Neural cell (in vitro differentiated cells): ENCODE measurements at regions not wholly inside any gene's neighbourhood (a gene's known extent, or its start where the extent isn't known, plus 50 kb on each side); places are given as distances from the start of the nearest gene placed in this dataset.

Experiments
- H2AFZ ChIP-seq: fragments of 200-600, 300-800 bp; sonication (generic), shearing (Covaris generic); 2 replicates; pipeline ENCODE4 v1.6.0; 2014; ENCODE audit warnings: low read depth, mild to moderate bottlenecking, antibody characterized with exemption, low read length, moderate library complexity
- H3F3A ChIP-seq: fragments of 200-600 bp; shearing (Covaris generic); 2 replicates; pipeline ENCODE4 v1.6.1; 2016; ENCODE audit warnings: mild to moderate bottlenecking, moderate library complexity, mixed read lengths, antibody characterized with exemption, low read length; ENCODE audit not compliant: insufficient read depth, poor library complexity, severe bottlenecking
- H3K27ac ChIP-seq: fragments of 200-600, 300-800 bp; sonication (generic), shearing (Covaris generic); 2 replicates; pipeline ENCODE4 v1.5.1; 2014; ENCODE audit warnings: mild to moderate bottlenecking, low read length, moderate library complexity
- H3K27me3 ChIP-seq: fragments of 300-800, 200-600 bp; sonication (generic), shearing (Covaris generic); 2 replicates; pipeline ENCODE4 v1.6.0; 2014; ENCODE audit warnings: mild to moderate bottlenecking, low read depth, low read length, moderate library complexity; ENCODE audit not compliant: insufficient read depth
- H3K36me3 ChIP-seq: fragments of 300-800, 200-600 bp; sonication (generic), shearing (Covaris generic); 2 replicates; pipeline ENCODE4 v1.5.1; 2014; ENCODE audit warnings: mild to moderate bottlenecking, antibody characterized with exemption, low read length, moderate library complexity; ENCODE audit not compliant: insufficient read depth
- H3K4me2 ChIP-seq: fragments of 300-800, 200-600 bp; sonication (generic), shearing (Covaris generic); 2 replicates; pipeline ENCODE4 v1.6.0; 2014; ENCODE audit warnings: mild to moderate bottlenecking, low read length
- H3K4me3 ChIP-seq: fragments of 300-800, 200-600 bp; sonication (generic), shearing (Covaris generic); 2 replicates; pipeline ENCODE4 v1.5.1; 2014; ENCODE audit warnings: mild to moderate bottlenecking, low read length, moderate library complexity
- H3K79me2 ChIP-seq: fragments of 200-600 bp; shearing (Covaris generic); replicated peaks from 2 replicates; pipeline ENCODE4 v1.6.0; 2014; ENCODE audit warnings: mild to moderate bottlenecking, low read length, moderate library complexity; ENCODE audit not compliant: insufficient read depth
- H3K9ac ChIP-seq: fragments of 300-800, 200-600 bp; sonication (generic), shearing (Covaris generic); 2 replicates; pipeline ENCODE4 v1.6.1; 2016; ENCODE audit warnings: mild to moderate bottlenecking, low read length, mixed read lengths
- H3K9me2 ChIP-seq: fragments of 200-600 bp; shearing (Covaris generic); 2 replicates; pipeline ENCODE4 v1.6.1; 2016; ENCODE audit warnings: mild to moderate bottlenecking, low read length, mixed read lengths; ENCODE audit not compliant: insufficient read depth
- H3K9me3 ChIP-seq: fragments of 200-600, 300-800 bp; sonication (generic), shearing (Covaris generic); 2 replicates; pipeline ENCODE4 v1.6.1; 2016; ENCODE audit warnings: mild to moderate bottlenecking, mixed run types, low read length, moderate library complexity, mixed read lengths
- H4K20me1 ChIP-seq: fragments of 200-600 bp; shearing (Covaris generic); 2 replicates; pipeline ENCODE4 v1.6.1; 2016; ENCODE audit warnings: mild to moderate bottlenecking, mixed run types; ENCODE audit not compliant: insufficient read depth
- CTCF ChIP-seq: fragments of 450-650 bp; IDR thresholded peaks from 2 replicates; pipeline ENCODE4 v1.5.1; 2014; ENCODE audit warnings: antibody characterized with exemption, mild to moderate bottlenecking, moderate library complexity; ENCODE audit not compliant: poor library complexity, severe bottlenecking
- EP300 ChIP-seq: fragments of 450-650 bp; conservative IDR thresholded peaks from 2 replicates; pipeline ENCODE4 v1.6.1; 2014; ENCODE audit warnings: antibody characterized with exemption, mild to moderate bottlenecking, moderate library complexity; ENCODE audit not compliant: poor library complexity, severe bottlenecking
- EZH2 ChIP-seq: fragments of 200-600, 300-800 bp; shearing (Covaris generic), sonication (generic); IDR thresholded peaks from 2 replicates; pipeline ENCODE4 v1.6.1; 2014; ENCODE audit warnings: antibody characterized with exemption, low read length, borderline replicate concordance, mild to moderate bottlenecking; ENCODE audit not compliant: insufficient read depth, poor library complexity, severe bottlenecking
- MXI1 ChIP-seq: fragments of 450-650 bp; conservative IDR thresholded peaks from 2 replicates; pipeline ENCODE4 v1.6.1; 2014; ENCODE audit warnings: antibody characterized with exemption, mild to moderate bottlenecking; ENCODE audit not compliant: poor library complexity, severe bottlenecking
- POLR2AphosphoS5 ChIP-seq: IDR thresholded peaks from 2 replicates; pipeline ENCODE4 v1.6.1; 2012
- RAD21 ChIP-seq: fragments of 450-650 bp; conservative IDR thresholded peaks from 2 replicates; pipeline ENCODE4 v1.6.1; 2014; ENCODE audit warnings: antibody characterized with exemption, mild to moderate bottlenecking, moderate library complexity
- REST ChIP-seq: IDR thresholded peaks from 2 replicates; pipeline ENCODE4 v1.6.1; 2012; ENCODE audit warnings: borderline replicate concordance
- SMC3 ChIP-seq: fragments of 450-650 bp; conservative IDR thresholded peaks from 2 replicates; pipeline ENCODE4 v1.6.1; 2014; ENCODE audit warnings: antibody characterized with exemption, mild to moderate bottlenecking, moderate library complexity; ENCODE audit not compliant: poor library complexity
- TAF1 ChIP-seq: IDR thresholded peaks from 2 replicates; pipeline ENCODE4 v1.6.1; 2012; ENCODE audit warnings: low read depth

- Histone ChIP-seq H3K27ac (no peak overlapping the region), H2AFZ (no peak overlapping the region), H3K9me3 (no peaks in the 10 kb centered on the region), H3K9ac (no peak overlapping the region), H3F3A (no peaks in the 10 kb centered on the region), H4K20me1 (no peaks in the 10 kb centered on the region), H3K79me2 (no peaks in the 10 kb centered on the region), H3K36me3 (no peaks in the 10 kb centered on the region), H3K27me3 (no peaks in the 10 kb centered on the region), H3K9me2 (no peaks in the 10 kb centered on the region), H3K4me2 (no peak overlapping the region), H3K4me3 (no peak overlapping the region)
- TF ChIP-seq EZH2 (no peak), TAF1 (no peak), POLR2AphosphoS5 (no peak), CTCF (no peak), MXI1 (no peak), RAD21 (no peak), SMC3 (no peak), EP300 (no peak), REST (no peak)
Measured at GRCh38 chr1:195898373-195898772, 709.9 kb downstream of the KCNT2 start.

DNA sequence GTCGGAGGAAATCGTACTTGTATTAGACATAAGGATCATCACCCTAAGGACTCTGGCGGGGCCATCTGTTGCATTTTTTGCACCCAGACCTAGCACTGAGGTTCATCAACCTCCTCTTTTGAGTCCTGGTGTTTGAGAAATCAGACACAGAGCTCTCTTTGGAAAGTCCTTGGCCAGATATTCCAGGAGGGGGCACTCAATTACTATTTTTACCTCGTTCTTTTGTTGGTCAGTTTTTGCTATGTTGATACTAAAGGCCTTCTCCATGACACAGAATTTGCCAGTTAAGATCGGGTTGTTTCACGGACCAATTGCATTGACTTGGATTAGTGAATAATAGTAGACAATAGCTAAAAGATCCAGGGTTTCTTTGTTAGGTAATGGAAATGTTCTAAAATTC, 711.2 kb downstream of the KCNT2 start:
- Histone ChIP-seq H3K4me3 (no peak overlapping the region), H2AFZ (no peak overlapping the region), H3K9me3 (no peaks in the 10 kb centered on the region), H3K27me3 (no peaks in the 10 kb centered on the region), H3K9me2 (no peaks in the 10 kb centered on the region), H3F3A (no peaks in the 10 kb centered on the region), H4K20me1 (no peaks in the 10 kb centered on the region), H3K27ac (no peak overlapping the region), H3K9ac (no peak overlapping the region), H3K79me2 (no peaks in the 10 kb centered on the region), H3K4me2 (no peak overlapping the region), H3K36me3 (no peaks in the 10 kb centered on the region)
- TF ChIP-seq REST (no peak), SMC3 (no peak)
